Mesenchymal stem cell (in vitro differentiated cells and primary cell): ENCODE measurements at regions not wholly inside any gene's neighbourhood (a gene's known extent, or its start where the extent isn't known, plus 50 kb on each side); places are given as distances from the start of the nearest gene placed in this dataset.

Source experiments
- DNase-seq: peaks from one replicate; pipeline ENCODE4 v3.0.0-alpha.2; 2013
- H2AFZ ChIP-seq: one replicate; pipeline ENCODE4 v1.6.1; 2013; ENCODE audit warnings: low read depth, mild to moderate bottlenecking, control low read depth, inconsistent platforms, low read length, moderate library complexity
- H2AK5ac ChIP-seq: 2 replicates; pipeline ENCODE4 v1.6.1; 2013; ENCODE audit warnings: low read length, moderate library complexity, mild to moderate bottlenecking, inconsistent platforms; ENCODE audit not compliant: severe bottlenecking
- H2BK120ac ChIP-seq: one replicate; pipeline ENCODE4 v1.6.1; 2013; ENCODE audit warnings: low read depth, mild to moderate bottlenecking, inconsistent platforms, low read length, moderate library complexity
- H2BK12ac ChIP-seq, 2 experiments: one replicate each; pipeline ENCODE4 v1.6.1; 2013; ENCODE audit warnings: inconsistent platforms in 2 of 2, low read length in 2 of 2, mild to moderate bottlenecking in 2 of 2, moderate library complexity in 2 of 2, control low read depth in 1 of 2
- H2BK15ac ChIP-seq: one replicate; pipeline ENCODE4 v1.6.1; 2013; ENCODE audit warnings: mild to moderate bottlenecking, low read depth, inconsistent platforms; ENCODE audit not compliant: poor library complexity, severe bottlenecking
- H2BK5ac ChIP-seq: 2 replicates; pipeline ENCODE4 v1.6.1; 2013; ENCODE audit warnings: low read depth, mild to moderate bottlenecking, low read length, control low read depth, inconsistent platforms; ENCODE audit not compliant: poor library complexity, severe bottlenecking
- H3K14ac ChIP-seq, 2 experiments: one replicate each; pipeline ENCODE4 v1.6.1; 2013; ENCODE audit warnings: inconsistent platforms in 2 of 2, low read length in 2 of 2, control low read depth in 1 of 2, mild to moderate bottlenecking in 1 of 2, moderate library complexity in 1 of 2
- H3K18ac ChIP-seq, 2 experiments: one replicate each; pipeline ENCODE4 v1.6.1; 2013; ENCODE audit warnings: inconsistent platforms in 2 of 2, low read length in 2 of 2, control low read depth in 1 of 2, low read depth in 1 of 2, mild to moderate bottlenecking in 1 of 2
- H3K23ac ChIP-seq, 2 experiments: one replicate each; pipeline ENCODE4 v1.6.1; 2013; ENCODE audit warnings: inconsistent platforms in 2 of 2, low read length in 2 of 2, mild to moderate bottlenecking in 2 of 2, moderate library complexity in 2 of 2, control low read depth in 1 of 2
- H3K27ac ChIP-seq: 2 replicates; pipeline ENCODE4 v1.5.1; 2013; ENCODE audit warnings: mild to moderate bottlenecking, moderate library complexity, low read length, control low read depth, inconsistent platforms; ENCODE audit not compliant: poor library complexity, severe bottlenecking
- H3K27me3 ChIP-seq, 2 experiments: 2 replicates each; pipeline versions ENCODE4 v1.6.1 to v1.7.0; 2013; ENCODE audit warnings: low read length in 2 of 2, mild to moderate bottlenecking in 2 of 2, moderate library complexity in 2 of 2, control low read depth in 1 of 2, inconsistent platforms in 1 of 2; ENCODE audit not compliant: control insufficient read depth in 1 of 2, insufficient read depth in 1 of 2
- H3K36me3 ChIP-seq, 2 experiments: 2 replicates each; pipeline versions ENCODE4 v1.6.1 to v1.7.0; 2013; ENCODE audit warnings: low read length in 2 of 2, control low read depth in 1 of 2, inconsistent platforms in 1 of 2, low read depth in 1 of 2, mild to moderate bottlenecking in 1 of 2; ENCODE audit not compliant: insufficient read depth in 2 of 2, control insufficient read depth in 1 of 2
- H3K4ac ChIP-seq, 2 experiments: one replicate each; pipeline ENCODE4 v1.6.1; 2013; ENCODE audit warnings: inconsistent platforms in 2 of 2, low read length in 2 of 2, mild to moderate bottlenecking in 2 of 2, moderate library complexity in 2 of 2, control low read depth in 1 of 2, low read depth in 1 of 2
- H3K4me1 ChIP-seq: 2 replicates; pipeline ENCODE4 v1.6.1; 2013; ENCODE audit warnings: low read depth, low read length, control low read depth; ENCODE audit not compliant: control insufficient read depth, insufficient read depth
- H3K4me2 ChIP-seq: 2 replicates; pipeline ENCODE4 v1.6.1; 2013; ENCODE audit warnings: low read length, mild to moderate bottlenecking, inconsistent platforms; ENCODE audit not compliant: poor library complexity, severe bottlenecking
- H3K4me3 ChIP-seq, 2 experiments: 2 replicates each; pipeline versions ENCODE4 v1.5.1 to v1.7.0; 2013; ENCODE audit warnings: low read length in 2 of 2, mild to moderate bottlenecking in 2 of 2, control low read depth in 1 of 2, low read depth in 1 of 2; ENCODE audit not compliant: insufficient read depth in 1 of 2
- H3K79me1 ChIP-seq: replicated peaks from 2 replicates; pipeline ENCODE4 v1.6.1; 2013; ENCODE audit warnings: mild to moderate bottlenecking, control low read depth, low read length, inconsistent platforms; ENCODE audit not compliant: poor library complexity, severe bottlenecking
- H3K9ac ChIP-seq: 2 replicates; pipeline ENCODE4 v1.7.0; 2013; ENCODE audit warnings: mild to moderate bottlenecking, low read length, moderate library complexity
- H3K9me3 ChIP-seq: 2 replicates; pipeline ENCODE4 v1.7.0; 2013; ENCODE audit warnings: mild to moderate bottlenecking, low read length; ENCODE audit not compliant: control insufficient read depth
- H4K8ac ChIP-seq: one replicate; pipeline ENCODE4 v1.6.1; 2013; ENCODE audit warnings: inconsistent platforms, mild to moderate bottlenecking, low read length, moderate library complexity
- H4K91ac ChIP-seq: one replicate; pipeline ENCODE4 v1.6.1; 2013; ENCODE audit warnings: mild to moderate bottlenecking, low read length, inconsistent platforms
- WGBS: methylation state at CpG from one replicate; pipeline ENCODE4 v1.1.7; 2013; ENCODE audit warnings: mixed read lengths; 5-methylcytosine and 5-hydroxymethylcytosine counted together

- Histone ChIP-seq H3K23ac (no peak overlapping the region), H3K14ac (peak overlapping the region in 1 of 2 experiments; percentile 59), H3K4ac (no peak overlapping the region), H4K8ac (no peak overlapping the region), H3K9me3 (no peaks in the 10 kb centered on the region), H4K91ac (no peak overlapping the region), H2AFZ (no peak overlapping the region), H3K27ac (no peak overlapping the region), H2AK5ac (no peak overlapping the region), H2BK120ac (no peak overlapping the region), H2BK15ac (no peak overlapping the region), H3K27me3 (peaks cover 0 to 5% of the 10 kb centered on the region in 2 experiments), H3K4me3 (peak overlapping the region in 1 of 2 experiments; percentile 67), H3K4me1 (peaks cover 3% of the 10 kb centered on the region), H3K9ac (peak overlapping the region; percentile 58), H3K36me3 (no peaks in the 10 kb centered on the region), H3K79me1 (no peaks in the 10 kb centered on the region), H2BK12ac (peak overlapping the region in 1 of 2 experiments; percentile 15), H2BK5ac (no peak overlapping the region), H3K4me2 (no peak overlapping the region), H3K18ac (no peak overlapping the region)
- 83% methylated on average over 20 of the region's 20 CpGs for WGBS
- DNase-seq, result no peak
Observed at GRCh38 chr6:6927521-6928361, 180.0 kb upstream of the RREB1 start.

- no peak overlapping the region for H3K4ac ChIP-seq
- H3K23ac ChIP-seq, result no peak overlapping the region
- no peak overlapping the region for H2BK12ac ChIP-seq
- no peak overlapping the region for H4K8ac ChIP-seq
- H2BK120ac ChIP-seq, result no peak overlapping the region
- no peaks in the 10 kb centered on the region for H3K79me1 ChIP-seq
- H3K9me3 ChIP-seq, result no peaks in the 10 kb centered on the region
- H3K4me3 ChIP-seq, result no peak overlapping the region
- H3K27me3 ChIP-seq, result peaks cover 0 to 5% of the 10 kb centered on the region in 2 experiments
- H2AFZ ChIP-seq, result no peak overlapping the region
- peak; percentile 24 for DNase-seq
- H3K36me3 ChIP-seq, result no peaks in the 10 kb centered on the region
- peaks cover 3% of the 10 kb centered on the region for H3K4me1 ChIP-seq
- H3K9ac ChIP-seq, result no peak overlapping the region
- H2BK15ac ChIP-seq, result no peak overlapping the region
- H2AK5ac ChIP-seq, result no peak overlapping the region
- no peak overlapping the region for H3K14ac ChIP-seq
- peak overlapping the region in 1 of 2 experiments; percentile 28 for H3K18ac ChIP-seq
- no peak overlapping the region for H3K27ac ChIP-seq
- H3K4me2 ChIP-seq, result no peak overlapping the region
- H2BK5ac ChIP-seq, result no peak overlapping the region
- H4K91ac ChIP-seq, result no peak overlapping the region
- 56% methylated on average over 9 of the region's 9 CpGs for WGBS
Observed at GRCh38 chr6:6930223-6930880, 177.4 kb upstream of the RREB1 start.

GRCh38 chr6:6931071-6932025, 176.4 kb upstream of the RREB1 start:
- H2BK120ac ChIP-seq, result no peak overlapping the region
- H3K36me3 ChIP-seq, result no peaks in the 10 kb centered on the region
- no peak overlapping the region for H2BK5ac ChIP-seq
- no peak overlapping the region for H3K27ac ChIP-seq
- 78% methylated on average over 9 of the region's 9 CpGs for WGBS
- no peak overlapping the region for H4K91ac ChIP-seq
- no peak for DNase-seq
- H2AFZ ChIP-seq, result no peak overlapping the region
- peak overlapping the region; percentile 17 for H3K9ac ChIP-seq
- no peak overlapping the region for H2BK12ac ChIP-seq
- H3K18ac ChIP-seq, result no peak overlapping the region
- no peaks in the 10 kb centered on the region for H3K9me3 ChIP-seq
- H3K14ac ChIP-seq, result no peak overlapping the region
- H3K4me2 ChIP-seq, result no peak overlapping the region
- H3K4me3 ChIP-seq, result no peak overlapping the region
- H2AK5ac ChIP-seq, result no peak overlapping the region
- H2BK15ac ChIP-seq, result no peak overlapping the region
- peak overlapping the region in 1 of 2 experiments; percentile 15 for H3K4ac ChIP-seq
- H4K8ac ChIP-seq, result peak overlapping the region; percentile 47
- no peaks in the 10 kb centered on the region for H3K4me1 ChIP-seq
- peaks cover 0 to 5% of the 10 kb centered on the region in 2 experiments for H3K27me3 ChIP-seq
- H3K23ac ChIP-seq, result no peak overlapping the region
- H3K79me1 ChIP-seq, result no peaks in the 10 kb centered on the region
